NCI-H2171 (cell line): ENCODE measurements at regions not wholly inside any gene's neighbourhood (a gene's known extent, or its start where the extent isn't known, plus 50 kb on each side); places are given as distances from the start of the nearest gene placed in this dataset.

Source experiments
- DNase-seq: peaks from one replicate; lab custom pipeline; 2025; lab: John Stamatoyannopoulos, UW

GRCh38 chr21:27189870-27190269 is 223.0 kb upstream of the ADAMTS5 start:
- no peak for DNase-seq

- DNase-seq: no peak
These were observed 206.2 kb upstream of the ADAMTS5 start for GRCh38 chr21:27173053-27173452.

- DNase-seq: no peak
These were observed 204.8 kb upstream of the ADAMTS5 start for GRCh38 chr21:27171707-27172106.

GRCh38 chr21:27168084-27168483 is 201.2 kb upstream of the ADAMTS5 start:
- no peak for DNase-seq

GRCh38 chr21:27164208-27165177 is 197.6 kb upstream of the ADAMTS5 start:
- no peak for DNase-seq

GRCh38 chr21:27158967-27159366 is 192.1 kb upstream of the ADAMTS5 start:
- DNase-seq: no peak

GRCh38 chr21:27157097-27157496 is 190.2 kb upstream of the ADAMTS5 start:
- no peak for DNase-seq

- no peak for DNase-seq
These were observed 189.8 kb upstream of the ADAMTS5 start for GRCh38 chr21:27156666-27157065.

GRCh38 chr21:27155130-27155500 is 188.2 kb upstream of the ADAMTS5 start:
- no peak for DNase-seq

- no peak for DNase-seq
These were observed 187.7 kb upstream of the ADAMTS5 start for GRCh38 chr21:27154451-27155129.

GRCh38 chr21:27152996-27153395 is 186.1 kb upstream of the ADAMTS5 start:
- no peak for DNase-seq

- DNase-seq: no peak
These were observed 182.1 kb upstream of the ADAMTS5 start for GRCh38 chr21:27149034-27149433.

- no peak for DNase-seq
These were observed 179.4 kb upstream of the ADAMTS5 start for GRCh38 chr21:27146268-27146667.

GRCh38 chr21:27145134-27145798 is 178.4 kb upstream of the ADAMTS5 start:
- DNase-seq: no peak

- no peak for DNase-seq
These were observed 176.6 kb upstream of the ADAMTS5 start for GRCh38 chr21:27143476-27143875.

GRCh38 chr21:27139526-27139925 is 172.6 kb upstream of the ADAMTS5 start:
- no peak for DNase-seq

GRCh38 chr21:27134516-27134915 is 167.6 kb upstream of the ADAMTS5 start:
- peak; percentile 86 for DNase-seq

GRCh38 chr21:27132266-27132665 is 165.4 kb upstream of the ADAMTS5 start:
- no peak for DNase-seq

- DNase-seq: no peak
These were observed 163.3 kb upstream of the ADAMTS5 start for GRCh38 chr21:27130154-27130553.

GRCh38 chr21:27129694-27130093 is 162.8 kb upstream of the ADAMTS5 start:
- no peak for DNase-seq

- no peak for DNase-seq
These were observed 162.3 kb upstream of the ADAMTS5 start for GRCh38 chr21:27129215-27129614.

- no peak for DNase-seq
These were observed 159.3 kb upstream of the ADAMTS5 start for GRCh38 chr21:27126140-27126539.

GRCh38 chr21:27122686-27123085 is 155.8 kb upstream of the ADAMTS5 start:
- DNase-seq: no peak
